ENCODE measurements at regions not wholly inside any gene's neighbourhood (a gene's known extent, or its start where the extent isn't known, plus 50 kb on each side); places are given as distances from the start of the nearest gene placed in this dataset.

GRCh38 chr13:34412817-34413375, 529.2 kb upstream of the NBEA start:
- H3K9ac ChIP-seq (ENCODE audit: low read depth, low read length): no peak overlapping the region
- no peaks in the 10 kb centered on the region for H3K9me3 ChIP-seq (replicated peaks; ENCODE audit: low read length)
- H3K4me3 ChIP-seq (ENCODE audit: low read length): no peak overlapping the region
- H3K4me2 ChIP-seq (ENCODE audit: low read length): no peak overlapping the region
- no peaks in the 10 kb centered on the region for H3K36me3 ChIP-seq (ENCODE audit: insufficient read depth, low read length)
- no peaks in the 10 kb centered on the region for H3K27me3 ChIP-seq (ENCODE audit: control insufficient read depth, insufficient read depth, low read length)
- H3K4me1 ChIP-seq (ENCODE audit: control insufficient read depth, insufficient read depth, low read length): no peaks in the 10 kb centered on the region

GRCh38 chr13:34413538-34414210, 528.4 kb upstream of the NBEA start:
- Histone ChIP-seq H3K36me3 (ENCODE audit: insufficient read depth, low read length) (no peaks in the 10 kb centered on the region), H3K9ac (ENCODE audit: low read depth, low read length) (no peak overlapping the region), H3K4me1 (ENCODE audit: control insufficient read depth, insufficient read depth, low read length) (no peaks in the 10 kb centered on the region), H3K4me3 (ENCODE audit: low read length) (no peak overlapping the region), H3K4me2 (ENCODE audit: low read length) (no peak overlapping the region), H3K9me3 (replicated peaks; ENCODE audit: low read length) (no peaks in the 10 kb centered on the region), H3K27me3 (ENCODE audit: control insufficient read depth, insufficient read depth, low read length) (no peaks in the 10 kb centered on the region)

- Histone ChIP-seq H3K4me3 (ENCODE audit: low read length) (no peak overlapping the region), H3K9me3 (replicated peaks; ENCODE audit: low read length) (no peaks in the 10 kb centered on the region), H3K27me3 (ENCODE audit: control insufficient read depth, insufficient read depth, low read length) (no peaks in the 10 kb centered on the region), H3K4me2 (ENCODE audit: low read length) (no peak overlapping the region), H3K4me1 (ENCODE audit: control insufficient read depth, insufficient read depth, low read length) (no peaks in the 10 kb centered on the region), H3K9ac (ENCODE audit: low read depth, low read length) (no peak overlapping the region), H3K36me3 (ENCODE audit: insufficient read depth, low read length) (no peaks in the 10 kb centered on the region)
Observed at GRCh38 chr13:34414616-34415015, 527.5 kb upstream of the NBEA start.

GRCh38 chr13:34416971-34417380, 525.1 kb upstream of the NBEA start:
- Histone ChIP-seq H3K4me2 (ENCODE audit: low read length) (no peak overlapping the region), H3K4me3 (ENCODE audit: low read length) (no peak overlapping the region), H3K36me3 (ENCODE audit: insufficient read depth, low read length) (no peaks in the 10 kb centered on the region), H3K4me1 (ENCODE audit: control insufficient read depth, insufficient read depth, low read length) (no peaks in the 10 kb centered on the region), H3K9me3 (replicated peaks; ENCODE audit: low read length) (no peaks in the 10 kb centered on the region), H3K27me3 (ENCODE audit: control insufficient read depth, insufficient read depth, low read length) (no peaks in the 10 kb centered on the region), H3K9ac (ENCODE audit: low read depth, low read length) (no peak overlapping the region)

GRCh38 chr13:34417896-34418295, 524.2 kb upstream of the NBEA start:
- no peaks in the 10 kb centered on the region for H3K4me1 ChIP-seq (ENCODE audit: control insufficient read depth, insufficient read depth, low read length)
- no peaks in the 10 kb centered on the region for H3K36me3 ChIP-seq (ENCODE audit: insufficient read depth, low read length)
- H3K9ac ChIP-seq (ENCODE audit: low read depth, low read length): no peak overlapping the region
- no peak overlapping the region for H3K4me3 ChIP-seq (ENCODE audit: low read length)
- H3K27me3 ChIP-seq (ENCODE audit: control insufficient read depth, insufficient read depth, low read length): no peaks in the 10 kb centered on the region
- no peaks in the 10 kb centered on the region for H3K9me3 ChIP-seq (replicated peaks; ENCODE audit: low read length)
- H3K4me2 ChIP-seq (ENCODE audit: low read length): no peak overlapping the region

- Histone ChIP-seq H3K4me1 (ENCODE audit: control insufficient read depth, insufficient read depth, low read length) (no peaks in the 10 kb centered on the region), H3K27me3 (ENCODE audit: control insufficient read depth, insufficient read depth, low read length) (no peaks in the 10 kb centered on the region)
Observed at GRCh38 chr13:34419025-34419424, 523.0 kb upstream of the NBEA start.

GRCh38 chr13:34419755-34420154, 522.3 kb upstream of the NBEA start:
- no peaks in the 10 kb centered on the region for H3K9me3 ChIP-seq (replicated peaks; ENCODE audit: low read length)
- H3K36me3 ChIP-seq (ENCODE audit: insufficient read depth, low read length): no peaks in the 10 kb centered on the region
- no peaks in the 10 kb centered on the region for H3K27me3 ChIP-seq (ENCODE audit: control insufficient read depth, insufficient read depth, low read length)
- H3K4me1 ChIP-seq (ENCODE audit: control insufficient read depth, insufficient read depth, low read length): no peaks in the 10 kb centered on the region
- H3K4me2 ChIP-seq (ENCODE audit: low read length): no peak overlapping the region
- H3K9ac ChIP-seq (ENCODE audit: low read depth, low read length): no peak overlapping the region
- H3K4me3 ChIP-seq (ENCODE audit: low read length): no peak overlapping the region

More at GRCh38 chr13:34419025-34419424, 523.0 kb upstream of the NBEA start:
- Histone ChIP-seq H3K9me3 (replicated peaks; ENCODE audit: low read length) (no peaks in the 10 kb centered on the region), H3K36me3 (ENCODE audit: insufficient read depth, low read length) (no peaks in the 10 kb centered on the region), H3K4me2 (ENCODE audit: low read length) (no peak overlapping the region), H3K4me3 (ENCODE audit: low read length) (no peak overlapping the region), H3K9ac (ENCODE audit: low read depth, low read length) (no peak overlapping the region)

GRCh38 chr13:34420702-34421346, 521.2 kb upstream of the NBEA start:
- no peaks in the 10 kb centered on the region for H3K36me3 ChIP-seq (ENCODE audit: insufficient read depth, low read length)
- H3K27me3 ChIP-seq (ENCODE audit: control insufficient read depth, insufficient read depth, low read length): no peaks in the 10 kb centered on the region
- H3K9ac ChIP-seq (ENCODE audit: low read depth, low read length): no peak overlapping the region
- H3K4me3 ChIP-seq (ENCODE audit: low read length): no peak overlapping the region
- no peak overlapping the region for H3K4me2 ChIP-seq (ENCODE audit: low read length)
- H3K9me3 ChIP-seq (replicated peaks; ENCODE audit: low read length): no peaks in the 10 kb centered on the region
- no peaks in the 10 kb centered on the region for H3K4me1 ChIP-seq (ENCODE audit: control insufficient read depth, insufficient read depth, low read length)

- H3K9me3 ChIP-seq (replicated peaks; ENCODE audit: low read length): no peaks in the 10 kb centered on the region
- no peak overlapping the region for H3K4me3 ChIP-seq (ENCODE audit: low read length)
- no peaks in the 10 kb centered on the region for H3K36me3 ChIP-seq (ENCODE audit: insufficient read depth, low read length)
- H3K9ac ChIP-seq (ENCODE audit: low read depth, low read length): no peak overlapping the region
- no peaks in the 10 kb centered on the region for H3K4me1 ChIP-seq (ENCODE audit: control insufficient read depth, insufficient read depth, low read length)
- no peak overlapping the region for H3K4me2 ChIP-seq (ENCODE audit: low read length)
- no peaks in the 10 kb centered on the region for H3K27me3 ChIP-seq (ENCODE audit: control insufficient read depth, insufficient read depth, low read length)
Observed at GRCh38 chr13:34421347-34421719, 520.7 kb upstream of the NBEA start.

GRCh38 chr13:34421858-34422475, 520.1 kb upstream of the NBEA start:
- Histone ChIP-seq H3K4me1 (ENCODE audit: control insufficient read depth, insufficient read depth, low read length) (no peaks in the 10 kb centered on the region), H3K9me3 (replicated peaks; ENCODE audit: low read length) (no peaks in the 10 kb centered on the region), H3K4me2 (ENCODE audit: low read length) (no peak overlapping the region), H3K27me3 (ENCODE audit: control insufficient read depth, insufficient read depth, low read length) (no peaks in the 10 kb centered on the region), H3K4me3 (ENCODE audit: low read length) (no peak overlapping the region), H3K9ac (ENCODE audit: low read depth, low read length) (no peak overlapping the region), H3K36me3 (ENCODE audit: insufficient read depth, low read length) (no peaks in the 10 kb centered on the region)

GRCh38 chr13:34422956-34423355, 519.1 kb upstream of the NBEA start:
- Histone ChIP-seq H3K4me3 (ENCODE audit: low read length) (no peak overlapping the region), H3K4me2 (ENCODE audit: low read length) (no peak overlapping the region), H3K27me3 (ENCODE audit: control insufficient read depth, insufficient read depth, low read length) (no peaks in the 10 kb centered on the region), H3K9me3 (replicated peaks; ENCODE audit: low read length) (no peaks in the 10 kb centered on the region), H3K4me1 (ENCODE audit: control insufficient read depth, insufficient read depth, low read length) (no peaks in the 10 kb centered on the region), H3K9ac (ENCODE audit: low read depth, low read length) (no peak overlapping the region), H3K36me3 (ENCODE audit: insufficient read depth, low read length) (no peaks in the 10 kb centered on the region)

Data from skeletal muscle satellite cell (primary cell).